Spleen (tissue), 11 donors: ENCODE measurements at regions not wholly inside any gene's neighbourhood (a gene's known extent, or its start where the extent isn't known, plus 50 kb on each side); places are given as distances from the start of the nearest gene placed in this dataset.
A peak's percentile ranks its signal among the peaks of the same experiment; 100 is the strongest.
"Not testable (repeated sequence)": the region's sequence is repeated elsewhere in the genome, so short reads cannot be mapped to it uniquely, and the experiment has no call there.

ENCODE experiments used
- DNase-seq: peaks from one replicate; pipeline ENCODE4 v3.0.0-alpha.2; 2020
- H3K27ac ChIP-seq, 8 donors: fragments of 200-600 bp; sonication (generic) in 7 of 8; 1 replicate in 4 of 8; 2 replicates in 4 of 8; pipeline versions ENCODE4 v1.5.0 to v1.8.0; 2016 to 2021; ENCODE audit warnings: inconsistent platforms in 4 of 8, mild to moderate bottlenecking in 4 of 8, moderate library complexity in 1 of 8
- H3K27me3 ChIP-seq, 7 donors: fragments of 200-600 bp; sonication (generic) in 6 of 7; replicated peaks in 1 of 7; 1 replicate in 4 of 7; 2 replicates in 3 of 7; pipeline versions ENCODE4 v1.5.0 to v1.8.0; 2016 to 2021; ENCODE audit warnings: inconsistent platforms in 3 of 7, mild to moderate bottlenecking in 1 of 7
- H3K36me3 ChIP-seq, 6 donors: fragments of 200-600 bp; sonication (generic) in 5 of 6; 1 replicate in 4 of 6; 2 replicates in 2 of 6; pipeline versions ENCODE4 v1.5.0 to v1.8.0; 2016 to 2021; ENCODE audit warnings: inconsistent platforms in 2 of 6
- H3K4me1 ChIP-seq, 6 donors: fragments of 200-600 bp; sonication (generic) in 5 of 6; 1 replicate in 3 of 6; 2 replicates in 3 of 6; pipeline versions ENCODE4 v1.5.0 to v1.8.0; 2016 to 2021; ENCODE audit warnings: inconsistent platforms in 3 of 6
- H3K4me3 ChIP-seq, 8 donors: fragments of 200-600 bp; sonication (generic) in 7 of 8; 1 replicate in 4 of 8; 2 replicates in 4 of 8; pipeline versions ENCODE4 v1.5.0 to v1.8.0; 2016 to 2021; ENCODE audit warnings: inconsistent platforms in 4 of 8, mild to moderate bottlenecking in 4 of 8, moderate library complexity in 2 of 8
- H3K9me3 ChIP-seq, 8 donors: fragments of 200-600 bp; sonication (generic) in 7 of 8; 1 replicate in 4 of 8; 2 replicates in 4 of 8; pipeline versions ENCODE4 v1.5.0 to v1.8.0; 2016 to 2021; ENCODE audit warnings: inconsistent platforms in 4 of 8
- POLR2A ChIP-seq, 3 donors: fragments of 450-650 bp; IDR thresholded peaks; one replicate each; pipeline ENCODE4 v1.5.1; 2017; ENCODE audit warnings: antibody characterized with exemption in 3 of 3, mild to moderate bottlenecking in 1 of 3
- WGBS, 5 donors: extraction: QIAGEN DNeasy Blood & Tissue Kit in 3 of 5; methylation state at CpG; one replicate each; pipeline versions ENCODE4 v1.1.5 to v1.1.7; 2013 to 2018; 5-methylcytosine and 5-hydroxymethylcytosine counted together
- intact Hi-C: fragments of 100-400 bp; cut with DNase I; formaldehyde crosslinking; loops from one replicate; pipeline ENCODE4 v1.15.0; 2023; ENCODE audit warnings: low total_unique reads
- donor health status: healthy with polysubstance abuse.
- donor health status: DM: no; HTN: no; CAD: no; lungs with moderate emphysema.
- donor health status: DM: no; HTN: no; CAD: no.
- donor health status: Bipolar disorder and iron deficiency.
- donor health status: healthy.
- donor health status: DM: no; HTN: no; CAD: no.
- donor health status: DM: yes; HTN: yes; CAD: no.

DNA sequence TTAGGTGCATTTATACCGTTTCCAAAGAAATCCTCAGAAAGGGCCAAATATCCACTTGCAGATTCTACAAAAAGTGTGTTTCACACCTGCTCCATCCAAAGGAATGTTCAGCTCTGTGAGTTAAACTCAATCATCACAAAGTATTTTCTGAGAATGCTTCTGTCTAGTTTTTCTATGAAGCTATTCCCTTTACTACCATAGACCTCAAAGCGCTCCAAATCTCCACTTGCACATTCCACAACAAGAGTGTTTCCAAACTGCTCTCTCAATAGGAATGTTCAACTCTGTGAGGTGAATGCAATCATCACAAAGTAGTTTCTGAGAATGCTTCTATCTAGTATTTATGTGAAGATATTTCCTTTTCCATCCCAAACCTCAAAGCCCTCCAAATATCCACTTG is 412.7 kb upstream of the WSB1 start:
- H3K27me3 ChIP-seq, H3K27ac ChIP-seq, DNase-seq, H3K4me1 ChIP-seq, intact Hi-C loops, H3K36me3 ChIP-seq, H3K4me3 ChIP-seq: not testable (repeated sequence)
- WGBS, 5 donors, result 86 to 88% (median 87%) methylated on average over 1 of the region's 2 CpGs; no CpG with 5 or more reads in 1 of the 5 donors
- peaks cover 4 to 39% (median 38%) of the 10 kb centered on the region in 8 donors for H3K9me3 ChIP-seq

DNA sequence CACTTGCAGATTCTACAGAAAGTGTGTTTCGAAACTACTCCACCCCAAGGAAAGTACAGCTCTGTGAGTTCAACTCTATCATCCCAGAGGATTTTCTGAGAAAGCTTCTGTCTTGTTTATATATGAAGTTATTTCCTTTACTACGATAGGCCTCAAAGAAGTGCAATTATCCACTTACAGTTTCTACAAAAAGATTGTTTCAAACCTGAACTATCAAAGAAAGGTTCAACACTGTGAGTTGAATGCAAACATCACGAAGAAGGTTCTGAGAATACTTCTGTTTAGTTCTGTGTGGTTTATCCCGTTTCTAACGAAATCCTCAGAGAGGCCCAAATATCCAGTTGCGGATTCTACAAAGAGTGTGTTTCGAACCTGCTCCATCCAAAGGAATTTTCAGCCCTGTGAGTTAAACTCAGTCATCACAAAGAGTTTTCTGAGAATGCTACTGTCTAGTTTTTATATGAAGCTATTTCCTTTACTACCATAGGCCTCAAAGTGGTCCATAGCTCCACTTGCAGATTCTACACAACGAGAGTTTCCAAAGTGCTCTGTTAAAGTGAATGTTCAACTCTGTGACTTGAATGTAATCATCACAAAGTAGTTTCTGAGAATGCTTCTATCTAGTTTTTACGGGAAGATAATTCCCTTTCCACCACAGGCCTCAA is 411.7 kb upstream of the WSB1 start:
- H3K27me3 ChIP-seq, H3K4me1 ChIP-seq, H3K27ac ChIP-seq, H3K36me3 ChIP-seq, DNase-seq, H3K4me3 ChIP-seq, intact Hi-C loops: not testable (repeated sequence)
- peaks cover 4 to 28% (median 28%) of the 10 kb centered on the region in 8 donors for H3K9me3 ChIP-seq
- WGBS, 5 donors, result 60 to 86% (median 71%) methylated on average over 1 to 5 of the region's 9 CpGs

DNA sequence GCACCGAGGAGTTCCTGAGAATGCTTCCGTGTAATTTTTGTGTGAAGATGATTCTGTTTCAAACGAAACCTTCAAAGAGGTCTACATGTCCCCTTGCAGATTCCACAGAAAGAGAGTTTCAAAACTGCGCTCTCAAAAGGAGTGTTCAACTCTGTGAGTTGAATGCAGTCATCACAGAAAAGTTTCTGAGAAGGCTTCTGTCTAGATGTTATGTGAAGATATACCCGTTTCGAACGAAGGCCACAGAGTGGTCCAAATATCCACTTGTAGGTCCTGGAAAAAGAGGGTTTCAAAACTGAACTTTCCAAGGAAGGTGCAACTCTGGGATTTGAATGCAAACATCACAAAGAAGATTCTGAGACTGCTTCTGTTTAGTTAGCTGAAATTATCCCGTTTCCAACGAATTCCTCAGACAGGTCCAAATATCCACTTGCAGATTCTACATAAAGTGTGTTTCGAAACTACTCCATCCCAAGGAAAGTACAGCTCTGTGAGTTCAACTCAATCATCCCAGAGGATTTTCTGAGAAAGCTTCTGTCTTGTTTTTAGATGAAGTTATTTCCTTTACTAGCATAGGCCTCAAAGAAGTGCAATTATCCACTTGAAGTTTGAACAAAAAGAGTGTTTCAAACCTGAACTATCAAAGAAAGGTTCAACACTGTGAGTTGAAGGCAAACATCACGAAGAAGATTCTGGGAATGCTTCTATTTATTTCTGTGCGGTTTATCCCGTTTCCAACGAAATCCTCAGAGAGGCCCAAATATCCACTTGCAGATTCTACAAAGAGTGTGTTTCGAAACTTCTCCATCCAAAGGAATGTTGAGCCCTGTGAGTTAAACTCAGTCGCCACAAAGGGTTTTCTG is 409.8 kb upstream of the WSB1 start:
- H3K27ac ChIP-seq, intact Hi-C loops, H3K36me3 ChIP-seq, H3K4me1 ChIP-seq, H3K9me3 ChIP-seq, DNase-seq, H3K27me3 ChIP-seq, H3K4me3 ChIP-seq: not testable (repeated sequence)
- WGBS, 5 donors, result 58 to 85% (median 73%) methylated on average over 8 to 13 of the region's 16 CpGs

- H3K4me1 ChIP-seq, H3K4me3 ChIP-seq, H3K27ac ChIP-seq, H3K36me3 ChIP-seq, DNase-seq, H3K9me3 ChIP-seq, H3K27me3 ChIP-seq, intact Hi-C loops: not testable (repeated sequence)
- 51 to 66% (median 60%) methylated on average over 2 to 4 of the region's 4 CpGs for WGBS, 5 donors
These were observed 409.2 kb upstream of the WSB1 start for GRCh38 chr17:26884741-26885059.

GRCh38 chr17:26885244-26885970 is 408.5 kb upstream of the WSB1 start:
- H3K27ac ChIP-seq, DNase-seq, H3K4me1 ChIP-seq, H3K4me3 ChIP-seq, H3K36me3 ChIP-seq, H3K9me3 ChIP-seq, intact Hi-C loops, H3K27me3 ChIP-seq: not testable (repeated sequence)
- peak in 1 of 3 donors; percentile 18 for TF ChIP-seq POLR2A (IDR thresholded peaks at IDR 0.05)
- WGBS, 5 donors, result 62 to 78% (median 71%) methylated on average over 8 of the region's 8 CpGs
